DND-41 (cell line): ENCODE measurements at regions not wholly inside any gene's neighbourhood (a gene's known extent, or its start where the extent isn't known, plus 50 kb on each side); places are given as distances from the start of the nearest gene placed in this dataset.

Source experiments
- ATAC-seq: fragments of 200-7000 bp; cut with Tn5 transposase; 3 replicates; pipeline ENCODE4 v1.9.1; 2021; ENCODE audit warnings: low read depth; ENCODE audit not compliant: insufficient read depth
- DNase-seq: peaks from one replicate; pipeline ENCODE4 v3.0.0-alpha.2; 2020
- H2AFZ ChIP-seq: 2 replicates; pipeline ENCODE4 v1.6.0; 2012; ENCODE audit warnings: low read depth, low read length
- H3K27ac ChIP-seq: 2 replicates; pipeline ENCODE4 v1.5.1; 2012; ENCODE audit warnings: low read length, inconsistent platforms
- H3K27me3 ChIP-seq: fragments of 200-600 bp; sonication (generic); 2 replicates; pipeline ENCODE4 v1.6.0; 2012; ENCODE audit warnings: low read length, mild to moderate bottlenecking, inconsistent platforms; ENCODE audit not compliant: insufficient read depth, poor library complexity
- H3K36me3 ChIP-seq: 2 replicates; pipeline ENCODE4 v1.5.1; 2012; ENCODE audit warnings: low read length, inconsistent platforms; ENCODE audit not compliant: insufficient read depth
- H3K4me1 ChIP-seq: 2 replicates; pipeline ENCODE4 v1.5.1; 2012; ENCODE audit warnings: mild to moderate bottlenecking, low read length; ENCODE audit not compliant: insufficient read depth
- H3K4me2 ChIP-seq: 2 replicates; pipeline ENCODE4 v1.6.0; 2012; ENCODE audit warnings: mild to moderate bottlenecking, moderate library complexity, low read length, inconsistent platforms; ENCODE audit not compliant: insufficient read depth
- H3K4me3 ChIP-seq, 2 experiments: fragments of 200-600 bp in 1 of 2; shearing (Covaris generic) in 1 of 2; 2 replicates each; pipeline ENCODE4 v1.5.1; 2012 to 2016; ENCODE audit warnings: inconsistent platforms in 2 of 2, low read length in 2 of 2, mild to moderate bottlenecking in 2 of 2, low read depth in 1 of 2, moderate library complexity in 1 of 2
- H3K79me2 ChIP-seq: 2 replicates; pipeline ENCODE4 v1.6.0; 2012; ENCODE audit warnings: low read length, inconsistent platforms; ENCODE audit not compliant: insufficient read depth
- H3K9ac ChIP-seq: 2 replicates; pipeline ENCODE4 v1.6.0; 2012; ENCODE audit warnings: low read depth, mild to moderate bottlenecking, inconsistent platforms, low read length, moderate library complexity
- H3K9me3 ChIP-seq: 2 replicates; pipeline ENCODE4 v1.5.1; 2012; ENCODE audit warnings: low read length, moderate library complexity, mild to moderate bottlenecking, inconsistent platforms; ENCODE audit not compliant: insufficient read depth, severe bottlenecking
- H4K20me1 ChIP-seq: 2 replicates; pipeline ENCODE4 v1.6.0; 2012; ENCODE audit warnings: low read length; ENCODE audit not compliant: insufficient read depth
- CTCF ChIP-seq: IDR thresholded peaks from 2 replicates; pipeline ENCODE4 v1.5.1; 2012; ENCODE audit warnings: borderline replicate concordance, low read length, moderate library complexity, mild to moderate bottlenecking; ENCODE audit not compliant: poor library complexity, severe bottlenecking; ENCODE audit errors: extremely low read depth
- EZH2 ChIP-seq: IDR thresholded peaks from 3 replicates; pipeline ENCODE4 v1.6.1; 2012; ENCODE audit warnings: borderline replicate concordance, low read depth, mild to moderate bottlenecking, moderate library complexity, low read length, inconsistent platforms; ENCODE audit not compliant: severe bottlenecking

DNA sequence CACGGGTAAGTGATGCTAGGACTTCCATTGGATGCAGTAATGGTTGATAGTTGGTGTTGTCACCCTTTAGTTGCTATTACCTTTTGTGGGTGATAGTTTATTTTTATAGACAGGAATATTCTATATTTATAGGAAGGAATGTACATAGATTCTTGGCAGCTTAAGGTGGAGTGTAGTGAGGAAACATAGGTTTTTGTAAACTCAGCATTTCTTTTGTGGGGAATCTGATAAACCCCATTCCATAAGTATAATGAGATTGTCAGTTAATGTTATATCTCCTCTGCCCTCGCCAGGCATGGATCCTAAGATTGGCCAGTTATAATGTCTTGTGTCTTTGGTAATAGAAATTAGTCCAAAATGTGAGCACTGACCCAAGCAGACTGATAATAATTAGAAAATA, 262.7 kb downstream of the JRKL start:
- no peak for TF ChIP-seq CTCF
- Histone ChIP-seq H3K4me3 (no peak overlapping the region), H3K9ac (no peak overlapping the region), H3K9me3 (no peaks in the 10 kb centered on the region), H2AFZ (no peak overlapping the region), H3K4me2 (no peak overlapping the region), H4K20me1 (no peaks in the 10 kb centered on the region), H3K27me3 (no peaks in the 10 kb centered on the region), H3K27ac (no peak overlapping the region), H3K4me1 (no peaks in the 10 kb centered on the region), H3K79me2 (no peaks in the 10 kb centered on the region), H3K36me3 (no peaks in the 10 kb centered on the region)
- ATAC-seq (no peak), DNase-seq (no peak)

DNA sequence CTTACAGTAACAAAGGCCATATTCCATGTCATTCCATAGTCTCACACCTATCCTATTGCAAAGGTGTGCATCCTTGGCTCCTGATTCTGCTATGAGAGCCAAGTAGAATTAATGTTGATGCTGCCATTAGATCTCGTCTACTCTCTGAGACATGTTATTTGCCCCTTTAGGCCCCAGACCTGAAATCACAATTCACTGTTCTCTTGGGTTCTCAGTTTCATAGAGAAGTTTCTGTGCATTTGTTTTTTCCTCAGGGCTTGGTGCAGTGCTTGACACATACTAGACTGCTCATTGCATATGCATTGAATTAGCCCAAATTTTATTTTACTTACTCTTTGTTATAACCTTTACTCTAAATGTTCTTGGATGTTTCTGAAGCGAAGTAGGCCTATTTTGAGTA, 265.7 kb downstream of the JRKL start:
- Histone ChIP-seq H3K27me3 (no peaks in the 10 kb centered on the region), H3K4me1 (no peaks in the 10 kb centered on the region), H4K20me1 (no peaks in the 10 kb centered on the region), H3K27ac (no peak overlapping the region), H3K4me3 (no peak overlapping the region), H3K9me3 (no peaks in the 10 kb centered on the region), H3K36me3 (no peaks in the 10 kb centered on the region), H3K4me2 (no peak overlapping the region), H2AFZ (no peak overlapping the region), H3K9ac (no peak overlapping the region), H3K79me2 (no peaks in the 10 kb centered on the region)
- DNase-seq (no peak), ATAC-seq (no peak)
- TF ChIP-seq EZH2 (no peak), CTCF (no peak)

DNA sequence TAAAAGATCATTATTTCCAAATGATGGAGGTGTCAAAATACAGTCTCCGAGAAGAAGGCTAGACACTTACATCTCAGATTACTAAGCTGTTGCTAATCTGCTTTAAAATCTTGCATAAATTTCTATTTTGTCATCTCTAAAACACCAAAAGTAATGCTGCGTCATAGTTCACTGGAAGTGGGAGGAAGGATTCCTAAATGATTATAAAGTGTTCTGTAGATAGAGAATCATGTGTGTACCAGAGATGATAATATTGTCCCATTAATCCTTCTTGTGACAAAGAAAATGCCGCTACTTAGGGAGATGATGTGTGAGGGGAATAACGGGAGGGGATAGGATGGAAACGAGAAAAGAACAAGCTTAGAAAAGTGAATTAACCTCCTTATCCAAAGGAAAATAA, 268.6 kb downstream of the JRKL start:
- DNase-seq (no peak), ATAC-seq (no peak)
- TF ChIP-seq EZH2 (no peak), CTCF (no peak)
- Histone ChIP-seq H3K27me3 (no peaks in the 10 kb centered on the region), H3K36me3 (no peaks in the 10 kb centered on the region), H2AFZ (no peak overlapping the region), H3K4me1 (no peaks in the 10 kb centered on the region), H3K4me3 (no peak overlapping the region), H3K9ac (no peak overlapping the region), H3K9me3 (no peaks in the 10 kb centered on the region), H3K79me2 (no peaks in the 10 kb centered on the region), H3K27ac (no peak overlapping the region), H3K4me2 (no peak overlapping the region), H4K20me1 (no peaks in the 10 kb centered on the region)

GRCh38 chr11:96664110-96664509, 274.3 kb downstream of the JRKL start:
- Histone ChIP-seq H2AFZ (no peak overlapping the region), H3K27me3 (no peaks in the 10 kb centered on the region), H3K27ac (no peak overlapping the region), H3K9ac (no peak overlapping the region), H3K4me1 (no peaks in the 10 kb centered on the region), H3K4me3 (no peak overlapping the region), H4K20me1 (no peaks in the 10 kb centered on the region), H3K4me2 (no peak overlapping the region), H3K79me2 (no peaks in the 10 kb centered on the region), H3K9me3 (no peaks in the 10 kb centered on the region), H3K36me3 (no peaks in the 10 kb centered on the region)
- DNase-seq (no peak), ATAC-seq (no peak)
- TF ChIP-seq EZH2 (no peak), CTCF (no peak)
